ENCODE measurements at regions not wholly inside any gene's neighbourhood (a gene's known extent, or its start where the extent isn't known, plus 50 kb on each side); places are given as distances from the start of the nearest gene placed in this dataset.
A peak's percentile ranks its signal among the peaks of the same experiment; 100 is the strongest.
"Not testable (repeated sequence)": the region's sequence is repeated elsewhere in the genome, so short reads cannot be mapped to it uniquely, and the experiment has no call there.

- Mint-ChIP-seq H3K36me3 (no peaks in the 10 kb centered on the region), H3K27me3 (peaks cover 0 to 15% (median 11%) of the 10 kb centered on the region in 5 donors), H3K4me3 (no peak overlapping the region), H3K27ac (no peak overlapping the region), H3K4me1 (peaks cover 0 to 2% (median 0%) of the 10 kb centered on the region in 7 donors), H3K9me3 (peaks cover 0 to 1% (median 0%) of the 10 kb centered on the region in 11 donors)
- ChIA-PET CTCF (interaction anchor here (0.8 to 1.3 kb wide), 4 partner anchors 14 to 141 kb away, joined by 3 to 5 read pairs (median 3); no protein-coding TSS in a partner anchor), POLR2A (no interaction called here)
- Histone ChIP-seq H3K4me3 (ENCODE audit: low read length) (no peak overlapping the region), H3K4me1 (ENCODE audit: control insufficient read depth in 2 of 2, insufficient read depth in 2 of 2, low read length in 2 of 2) (no peaks in the 10 kb centered on the region), H3K36me3 (ENCODE audit: control insufficient read depth in 2 of 3, insufficient read depth in 3 of 3, low read length in 3 of 3) (no peaks in the 10 kb centered on the region), H3K27me3 (ENCODE audit: control insufficient read depth in 2 of 2, insufficient read depth in 2 of 2, low read length in 2 of 2) (no peaks in the 10 kb centered on the region), H3K9me3 (ENCODE audit: control insufficient read depth in 2 of 3, low read length in 3 of 3) (no peaks in the 10 kb centered on the region), H3K27ac (ENCODE audit: low read depth, low read length) (no peak overlapping the region)
- no peak for DNase-seq
- ATAC-seq = no peak
- intact Hi-C loops (cut with micrococcal nuclease) = loop anchor here (2.0 to 10.0 kb wide), 2 partner anchors 133 to 143 kb away; no protein-coding TSS in a partner anchor
Measured at GRCh38 chr10:23657677-23658076, 218.8 kb downstream of the OTUD1 start.

GRCh38 chr10:23671866-23672265 is 233.0 kb downstream of the OTUD1 start:
- not testable (repeated sequence) for H3K4me1 Mint-ChIP-seq; H3K4me3 Mint-ChIP-seq; H3K9me3 ChIP-seq (ENCODE audit: control insufficient read depth in 2 of 3, low read length in 3 of 3)

GRCh38 chr10:23675585-23675984 is 236.7 kb downstream of the OTUD1 start:
- H3K27ac Mint-ChIP-seq = no peak overlapping the region
- ATAC-seq (no peak), DNase-seq (no peak)
- no peak overlapping the region for H3K27ac ChIP-seq (ENCODE audit: low read depth, low read length)
- peaks cover 0 to 10% (median 0%) of the 10 kb centered on the region in 11 donors for H3K9me3 Mint-ChIP-seq
- intact Hi-C loops (cut with micrococcal nuclease) = no loop called here
- H3K9me3 ChIP-seq (ENCODE audit: control insufficient read depth in 2 of 3, low read length in 3 of 3) = no peaks in the 10 kb centered on the region
- ChIA-PET CTCF (no interaction called here), POLR2A (no interaction called here)
- peaks cover 2 to 48% (median 37%) of the 10 kb centered on the region in 5 donors for H3K27me3 Mint-ChIP-seq
- H3K27me3 ChIP-seq (ENCODE audit: control insufficient read depth in 2 of 2, insufficient read depth in 2 of 2, low read length in 2 of 2) = peaks cover 0 to 6% of the 10 kb centered on the region in 2 donors
- H3K36me3 Mint-ChIP-seq = peaks cover 0 to 5% (median 0%) of the 10 kb centered on the region in 5 donors
- no peak overlapping the region for H3K4me3 Mint-ChIP-seq
- no peak overlapping the region for H3K4me3 ChIP-seq (ENCODE audit: low read length)
- no peaks in the 10 kb centered on the region for H3K4me1 ChIP-seq (ENCODE audit: control insufficient read depth in 2 of 2, insufficient read depth in 2 of 2, low read length in 2 of 2)
- H3K36me3 ChIP-seq (ENCODE audit: control insufficient read depth in 2 of 3, insufficient read depth in 3 of 3, low read length in 3 of 3) = no peaks in the 10 kb centered on the region
- peaks cover 0 to 4% (median 0%) of the 10 kb centered on the region in 7 donors for H3K4me1 Mint-ChIP-seq

More at GRCh38 chr10:23671866-23672265, 233.0 kb downstream of the OTUD1 start:
- ATAC-seq; H3K27me3 ChIP-seq (ENCODE audit: control insufficient read depth in 2 of 2, insufficient read depth in 2 of 2, low read length in 2 of 2); H3K4me3 ChIP-seq (ENCODE audit: low read length); H3K27ac Mint-ChIP-seq; intact Hi-C loops (cut with micrococcal nuclease); CTCF ChIA-PET; DNase-seq; POLR2A ChIA-PET; H3K36me3 Mint-ChIP-seq; H3K36me3 ChIP-seq (ENCODE audit: control insufficient read depth in 2 of 3, insufficient read depth in 3 of 3, low read length in 3 of 3); H3K4me1 ChIP-seq (ENCODE audit: control insufficient read depth in 2 of 2, insufficient read depth in 2 of 2, low read length in 2 of 2); H3K27ac ChIP-seq (ENCODE audit: low read depth, low read length): not testable (repeated sequence)
- Mint-ChIP-seq H3K9me3 (peaks cover 0 to 11% (median 2%) of the 10 kb centered on the region in 11 donors), H3K27me3 (peaks cover 2 to 36% (median 24%) of the 10 kb centered on the region in 5 donors)

GRCh38 chr10:23676296-23676695 is 237.4 kb downstream of the OTUD1 start:
- Histone ChIP-seq H3K27me3 (ENCODE audit: control insufficient read depth in 2 of 2, insufficient read depth in 2 of 2, low read length in 2 of 2) (peaks cover 0 to 6% of the 10 kb centered on the region in 2 donors), H3K9me3 (ENCODE audit: control insufficient read depth in 2 of 3, low read length in 3 of 3) (no peaks in the 10 kb centered on the region), H3K4me3 (ENCODE audit: low read length) (no peak overlapping the region), H3K27ac (ENCODE audit: low read depth, low read length) (no peak overlapping the region), H3K4me1 (ENCODE audit: control insufficient read depth in 2 of 2, insufficient read depth in 2 of 2, low read length in 2 of 2) (no peaks in the 10 kb centered on the region), H3K36me3 (ENCODE audit: control insufficient read depth in 2 of 3, insufficient read depth in 3 of 3, low read length in 3 of 3) (no peaks in the 10 kb centered on the region)
- DNase-seq (no peak), ATAC-seq (no peak)
- ChIA-PET CTCF (no interaction called here), POLR2A (no interaction called here)
- Mint-ChIP-seq H3K27ac (no peak overlapping the region), H3K4me1 (no peaks in the 10 kb centered on the region), H3K4me3 (no peak overlapping the region), H3K27me3 (peaks cover 2 to 42% (median 37%) of the 10 kb centered on the region in 5 donors), H3K9me3 (peaks cover 0 to 10% (median 0%) of the 10 kb centered on the region in 11 donors), H3K36me3 (peaks cover 0 to 5% (median 0%) of the 10 kb centered on the region in 5 donors)
- intact Hi-C loops (cut with micrococcal nuclease) = no loop called here

- intact Hi-C loops (cut with micrococcal nuclease) = no loop called here
- CTCF ChIA-PET = no interaction called here
Measured at GRCh38 chr10:23686722-23687121, 247.8 kb downstream of the OTUD1 start.

GRCh38 chr10:23692736-23693135 is 253.9 kb downstream of the OTUD1 start:
- POLR2A ChIA-PET = no interaction called here
- no peaks in the 10 kb centered on the region for H3K36me3 Mint-ChIP-seq
- ATAC-seq = no peak
- no peak for DNase-seq
- Histone ChIP-seq H3K9me3 (ENCODE audit: control insufficient read depth in 2 of 3, low read length in 3 of 3) (no peaks in the 10 kb centered on the region), H3K4me3 (ENCODE audit: low read length) (no peak overlapping the region), H3K27me3 (ENCODE audit: control insufficient read depth in 2 of 2, insufficient read depth in 2 of 2, low read length in 2 of 2) (no peaks in the 10 kb centered on the region), H3K36me3 (ENCODE audit: control insufficient read depth in 2 of 3, insufficient read depth in 3 of 3, low read length in 3 of 3) (no peaks in the 10 kb centered on the region), H3K4me1 (ENCODE audit: control insufficient read depth in 2 of 2, insufficient read depth in 2 of 2, low read length in 2 of 2) (no peaks in the 10 kb centered on the region), H3K27ac (ENCODE audit: low read depth, low read length) (no peak overlapping the region)
- peak overlapping the region in 2 of 10 donors; percentile 32 to 47 for H3K4me3 Mint-ChIP-seq
- H3K9me3 Mint-ChIP-seq = no peaks in the 10 kb centered on the region
- no peak overlapping the region for H3K27ac Mint-ChIP-seq
- intact Hi-C loops (cut with micrococcal nuclease) = no loop called here
- CTCF ChIA-PET = no interaction called here
- H3K4me1 Mint-ChIP-seq = peaks cover 0 to 29% (median 10%) of the 10 kb centered on the region in 7 donors
- H3K27me3 Mint-ChIP-seq = peaks cover 46 to 70% (median 53%) of the 10 kb centered on the region in 5 donors

More at GRCh38 chr10:23686722-23687121, 247.8 kb downstream of the OTUD1 start:
- Mint-ChIP-seq H3K27ac (no peak overlapping the region), H3K4me3 (no peak overlapping the region), H3K36me3 (no peaks in the 10 kb centered on the region), H3K4me1 (peaks cover 0 to 2% (median 0%) of the 10 kb centered on the region in 7 donors), H3K9me3 (peaks cover 0 to 7% (median 2%) of the 10 kb centered on the region in 11 donors), H3K27me3 (peaks cover 9 to 24% (median 16%) of the 10 kb centered on the region in 5 donors)
- DNase-seq = no peak
- Histone ChIP-seq H3K4me1 (ENCODE audit: control insufficient read depth in 2 of 2, insufficient read depth in 2 of 2, low read length in 2 of 2) (no peaks in the 10 kb centered on the region), H3K4me3 (ENCODE audit: low read length) (no peak overlapping the region), H3K9me3 (ENCODE audit: control insufficient read depth in 2 of 3, low read length in 3 of 3) (no peaks in the 10 kb centered on the region), H3K36me3 (ENCODE audit: control insufficient read depth in 2 of 3, insufficient read depth in 3 of 3, low read length in 3 of 3) (no peaks in the 10 kb centered on the region), H3K27ac (ENCODE audit: low read depth, low read length) (no peak overlapping the region), H3K27me3 (ENCODE audit: control insufficient read depth in 2 of 2, insufficient read depth in 2 of 2, low read length in 2 of 2) (no peaks in the 10 kb centered on the region)
- POLR2A ChIA-PET = no interaction called here
- ATAC-seq = no peak

- H3K36me3 ChIP-seq (ENCODE audit: control insufficient read depth in 2 of 3, insufficient read depth in 3 of 3, low read length in 3 of 3) = no peaks in the 10 kb centered on the region
- ATAC-seq = no peak
- ChIA-PET POLR2A (no interaction called here), CTCF (no interaction called here)
- H3K27me3 ChIP-seq (ENCODE audit: control insufficient read depth in 2 of 2, insufficient read depth in 2 of 2, low read length in 2 of 2) = peaks cover 0 to under 1% of the 10 kb centered on the region in 2 donors
- H3K9me3 ChIP-seq (ENCODE audit: control insufficient read depth in 2 of 3, low read length in 3 of 3) = no peaks in the 10 kb centered on the region
- H3K4me1 ChIP-seq (ENCODE audit: control insufficient read depth in 2 of 2, insufficient read depth in 2 of 2, low read length in 2 of 2) = no peaks in the 10 kb centered on the region
- no peak overlapping the region for H3K27ac ChIP-seq (ENCODE audit: low read depth, low read length)
- Mint-ChIP-seq H3K36me3 (no peaks in the 10 kb centered on the region), H3K4me3 (peak overlapping the region in 7 of 10 donors; percentile 23 to 77 (median 32)), H3K27me3 (peaks cover 46 to 71% (median 59%) of the 10 kb centered on the region in 5 donors), H3K27ac (no peak overlapping the region), H3K9me3 (no peaks in the 10 kb centered on the region), H3K4me1 (peaks cover 0 to 29% (median 10%) of the 10 kb centered on the region in 7 donors)
- DNase-seq = no peak
- no peak overlapping the region for H3K4me3 ChIP-seq (ENCODE audit: low read length)
- intact Hi-C loops (cut with micrococcal nuclease) = no loop called here
Measured at GRCh38 chr10:23693501-23693901, 254.6 kb downstream of the OTUD1 start.
